ENCODE measurements at regions not wholly inside any gene's neighbourhood (a gene's known extent, or its start where the extent isn't known, plus 50 kb on each side); places are given as distances from the start of the nearest gene placed in this dataset.
"Not testable (repeated sequence)": the region's sequence is repeated elsewhere in the genome, so short reads cannot be mapped to it uniquely, and the experiment has no call there.

GRCh38 chr13:78129359-78129758 is 210.7 kb upstream of the EDNRB start:
- H3K27ac ChIP-seq, result no peak overlapping the region
- no peak overlapping the region for H3K4me3 ChIP-seq
- intact Hi-C loops (cut with DNase I), result no loop called here
- H3K9me3 ChIP-seq, result no peaks in the 10 kb centered on the region
- ATAC-seq (no peak), DNase-seq (no peak)
- no peaks in the 10 kb centered on the region for H3K36me3 ChIP-seq (replicated peaks in 1 of 2; ENCODE audit: insufficient read depth in 1 of 2, low read depth in 2 of 2)
- no peaks in the 10 kb centered on the region for H3K27me3 ChIP-seq
- no peaks in the 10 kb centered on the region for H3K4me1 ChIP-seq
- TF ChIP-seq POLR2A (IDR thresholded peaks at IDR 0.05), result no peak

DNA sequence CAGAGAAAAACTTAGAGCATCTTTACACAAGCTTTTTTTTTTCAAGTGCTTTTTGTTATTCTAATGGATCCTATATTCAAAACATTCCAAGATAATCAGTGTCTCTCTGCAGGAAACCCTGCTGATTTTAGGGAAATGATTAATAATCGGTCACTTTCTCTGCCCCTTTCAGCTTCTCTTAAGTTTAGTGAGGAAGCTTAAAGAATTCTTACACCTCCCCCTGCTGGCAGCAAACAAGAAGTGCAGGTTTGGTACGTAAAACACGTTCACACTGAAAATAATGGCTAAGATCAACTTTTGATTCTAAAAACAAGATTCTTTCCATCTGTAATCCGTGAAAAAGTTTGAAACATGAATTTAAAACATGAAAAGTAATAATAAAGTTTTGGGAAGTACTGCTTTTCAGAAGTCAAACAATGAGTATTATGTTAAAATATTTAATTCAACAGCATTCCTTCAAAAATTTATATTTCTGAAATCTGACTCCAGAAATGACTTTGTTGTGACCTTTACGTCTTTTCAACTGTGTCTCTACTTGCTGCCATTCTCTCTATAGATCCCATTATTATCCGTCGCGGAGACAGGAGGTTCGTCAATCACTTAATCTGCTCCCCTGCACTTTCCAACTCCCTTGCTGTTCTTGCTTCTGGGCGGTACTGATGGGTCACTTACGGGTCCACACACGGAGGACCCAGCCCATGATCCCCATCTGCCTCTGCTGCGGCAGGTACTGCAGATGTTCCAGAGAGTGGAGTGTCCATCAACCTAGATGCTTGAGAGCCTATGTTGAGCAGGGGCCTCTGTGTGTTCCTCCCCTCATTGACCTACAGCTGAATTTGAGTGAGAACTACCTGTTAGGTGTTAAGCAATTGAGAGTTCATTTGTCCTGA is 203.1 kb upstream of the EDNRB start:
- intact Hi-C loops (cut with DNase I), result no loop called here
- ATAC-seq, result peak; percentile 73

GRCh38 chr13:78121001-78121400 is 202.4 kb upstream of the EDNRB start:
- 7 to 16% methylated on average over 3 of the region's 3 CpGs for WGBS, 2 donors
- intact Hi-C loops (cut with DNase I), result no loop called here
- TF ChIP-seq, protein P1, sequence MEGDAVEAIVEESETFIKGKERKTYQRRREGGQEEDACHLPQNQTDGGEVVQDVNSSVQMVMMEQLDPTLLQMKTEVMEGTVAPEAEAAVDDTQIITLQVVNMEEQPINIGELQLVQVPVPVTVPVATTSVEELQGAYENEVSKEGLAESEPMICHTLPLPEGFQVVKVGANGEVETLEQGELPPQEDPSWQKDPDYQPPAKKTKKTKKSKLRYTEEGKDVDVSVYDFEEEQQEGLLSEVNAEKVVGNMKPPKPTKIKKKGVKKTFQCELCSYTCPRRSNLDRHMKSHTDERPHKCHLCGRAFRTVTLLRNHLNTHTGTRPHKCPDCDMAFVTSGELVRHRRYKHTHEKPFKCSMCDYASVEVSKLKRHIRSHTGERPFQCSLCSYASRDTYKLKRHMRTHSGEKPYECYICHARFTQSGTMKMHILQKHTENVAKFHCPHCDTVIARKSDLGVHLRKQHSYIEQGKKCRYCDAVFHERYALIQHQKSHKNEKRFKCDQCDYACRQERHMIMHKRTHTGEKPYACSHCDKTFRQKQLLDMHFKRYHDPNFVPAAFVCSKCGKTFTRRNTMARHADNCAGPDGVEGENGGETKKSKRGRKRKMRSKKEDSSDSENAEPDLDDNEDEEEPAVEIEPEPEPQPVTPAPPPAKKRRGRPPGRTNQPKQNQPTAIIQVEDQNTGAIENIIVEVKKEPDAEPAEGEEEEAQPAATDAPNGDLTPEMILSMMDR (IDR thresholded peaks at IDR 0.05), result no peak
- no peak for TF ChIP-seq POLR2A (IDR thresholded peaks at IDR 0.05)
- H3K4me1 ChIP-seq, result no peaks in the 10 kb centered on the region
- no peak for DNase-seq
- ATAC-seq, result no peak
- H3K4me3 ChIP-seq, result no peak overlapping the region
- H3K9me3 ChIP-seq, result no peaks in the 10 kb centered on the region
- no peak overlapping the region for H3K27ac ChIP-seq
- H3K36me3 ChIP-seq (replicated peaks in 1 of 2; ENCODE audit: insufficient read depth in 1 of 2, low read depth in 2 of 2), result no peaks in the 10 kb centered on the region
- H3K27me3 ChIP-seq, result no peaks in the 10 kb centered on the region

More for the DNA sequence above, 203.1 kb upstream of the EDNRB start:
- peak; percentile 28 to 53 (median 48) for DNase-seq
- no peaks in the 10 kb centered on the region for H3K4me1 ChIP-seq
- TF ChIP-seq, protein P1 (IDR thresholded peaks at IDR 0.05), result peak; percentile 64 to 84 (median 74)
- no peak for TF ChIP-seq POLR2A (IDR thresholded peaks at IDR 0.05)
- WGBS, 2 donors, result 21 to 23% methylated on average over 13 of the region's 13 CpGs
- H3K4me3 ChIP-seq, result no peak overlapping the region
- no peak overlapping the region for H3K27ac ChIP-seq
- no peaks in the 10 kb centered on the region for H3K9me3 ChIP-seq
- H3K36me3 ChIP-seq (replicated peaks in 1 of 2; ENCODE audit: insufficient read depth in 1 of 2, low read depth in 2 of 2), result no peaks in the 10 kb centered on the region
- H3K27me3 ChIP-seq, result no peaks in the 10 kb centered on the region

DNA sequence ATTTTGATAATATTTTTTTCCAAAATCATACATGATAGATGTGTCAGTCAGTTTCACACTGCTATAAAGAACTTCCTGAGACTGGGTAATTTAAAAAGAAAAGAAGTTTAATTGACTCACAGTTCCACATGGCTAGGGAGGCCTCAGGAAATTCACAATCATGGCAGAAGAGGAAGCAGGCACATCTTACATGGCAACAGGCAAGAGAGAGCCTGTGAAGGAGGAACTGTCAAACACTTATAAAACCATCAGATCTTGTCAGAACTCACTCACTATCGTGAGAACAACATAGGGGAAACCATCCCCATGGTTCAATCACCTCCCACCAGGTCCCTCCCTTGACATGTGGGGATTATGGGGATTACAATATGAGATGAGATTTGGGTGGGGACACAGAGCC is 201.5 kb upstream of the EDNRB start:
- 18 to 23% methylated on average over 1 of the region's 1 CpG for WGBS, 2 donors
- H3K9me3 ChIP-seq; H3K36me3 ChIP-seq (replicated peaks in 1 of 2; ENCODE audit: insufficient read depth in 1 of 2, low read depth in 2 of 2); H3K4me1 ChIP-seq; H3K4me3 ChIP-seq; H3K27ac ChIP-seq; H3K27me3 ChIP-seq; ATAC-seq; DNase-seq; intact Hi-C loops (cut with DNase I): not testable (repeated sequence)

DNA sequence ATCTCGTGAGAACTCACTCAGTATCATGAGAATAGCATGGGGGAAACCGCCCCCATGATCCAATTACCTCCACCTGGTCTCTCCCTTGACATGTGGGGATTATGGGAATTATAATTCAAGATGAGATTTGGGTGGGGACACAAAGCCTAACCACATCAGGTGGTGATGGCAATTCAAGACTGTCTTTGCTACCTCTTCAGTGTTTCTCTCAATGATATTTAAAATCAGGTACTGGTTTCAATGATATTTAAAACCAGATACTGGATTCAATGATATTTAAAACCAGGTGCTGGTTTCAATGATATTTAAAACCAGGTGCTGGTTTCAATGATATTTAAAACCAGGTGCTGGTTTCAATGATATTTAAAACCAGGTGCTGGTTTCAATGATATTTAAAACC is 198.4 kb upstream of the EDNRB start:
- H3K4me1 ChIP-seq; ATAC-seq; H3K36me3 ChIP-seq (replicated peaks in 1 of 2; ENCODE audit: insufficient read depth in 1 of 2, low read depth in 2 of 2); H3K27ac ChIP-seq; DNase-seq; H3K4me3 ChIP-seq; H3K27me3 ChIP-seq; intact Hi-C loops (cut with DNase I); H3K9me3 ChIP-seq: not testable (repeated sequence)
- WGBS, 2 donors, result 42 to 46% methylated on average over 2 of the region's 2 CpGs

DNA sequence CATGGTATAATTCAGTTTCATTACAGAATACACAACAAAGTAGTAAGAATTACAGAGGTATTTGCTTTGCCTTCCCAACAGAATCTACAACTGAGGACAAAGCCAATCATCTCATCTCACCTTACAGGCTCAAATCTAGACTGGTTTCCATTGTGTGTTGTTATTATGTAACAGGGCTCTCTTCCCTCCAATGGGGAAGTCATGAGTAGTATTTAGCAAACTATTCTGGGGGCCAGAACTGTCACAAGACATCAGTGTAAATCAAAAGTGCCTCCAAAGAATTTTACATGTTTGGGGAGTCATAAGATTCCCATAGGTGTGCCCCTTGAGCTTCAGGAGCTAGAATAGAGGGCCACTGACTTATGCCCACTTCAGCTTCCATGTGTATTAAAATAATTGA is 187.0 kb upstream of the EDNRB start:
- ATAC-seq (no peak), DNase-seq (no peak)
- no peaks in the 10 kb centered on the region for H3K4me1 ChIP-seq
- no peaks in the 10 kb centered on the region for H3K27me3 ChIP-seq
- no peak overlapping the region for H3K4me3 ChIP-seq
- intact Hi-C loops (cut with DNase I), result no loop called here
- TF ChIP-seq POLR2A (IDR thresholded peaks at IDR 0.05), result no peak
- TF ChIP-seq, protein P1 (IDR thresholded peaks at IDR 0.05), result no peak
- H3K9me3 ChIP-seq, result no peaks in the 10 kb centered on the region
- no peak overlapping the region for H3K27ac ChIP-seq
- H3K36me3 ChIP-seq (replicated peaks in 1 of 2; ENCODE audit: insufficient read depth in 1 of 2, low read depth in 2 of 2), result no peaks in the 10 kb centered on the region

Measured in body of pancreas (tissue), 4 donors.